T-cell (primary cell): ENCODE measurements at regions not wholly inside any gene's neighbourhood (a gene's known extent, or its start where the extent isn't known, plus 50 kb on each side); places are given as distances from the start of the nearest gene placed in this dataset.
"Not testable (repeated sequence)": the region's sequence is repeated elsewhere in the genome, so short reads cannot be mapped to it uniquely, and the experiment has no call there.

Experiments used
- ATAC-seq, 4 experiments: fragments of 200-7000 bp in 3 of 4; fragments of 150-1000 bp in 1 of 4; cut with Tn5 transposase; replicated peaks in 1 of 4; 1 replicate in 3 of 4; 2 replicates in 1 of 4; pipeline ENCODE4 v1.10.0; 2021; ENCODE audit warnings: moderate library complexity in 3 of 4, mild to moderate bottlenecking in 2 of 4, moderate number of reproducible peaks in 1 of 4
- CTCF ChIA-PET, 2 donors: fragments of 300-600 bp; sonication (Branson Sonifier 250); formaldehyde crosslinking; loops; one replicate each; lab custom pipeline; 2022; ENCODE audit warnings: antibody characterized with exemption in 2 of 2; lab: Charles Lee
- POLR2A ChIA-PET, 2 donors: fragments of 300-600 bp; sonication (Branson Sonifier 250); formaldehyde crosslinking; loops; one replicate each; lab custom pipeline; 2022; ENCODE audit warnings: antibody characterized with exemption in 2 of 2; lab: Charles Lee
- DNase-seq, 35 experiments: peaks; one replicate each; pipeline versions ENCODE4 v3.0.0 to v3.0.0-alpha.2; 2013 to 2023
- H3K27ac ChIP-seq: one replicate; pipeline ENCODE4 v1.5.1; 2013; ENCODE audit warnings: low read length
- H3K27me3 ChIP-seq, 2 experiments: replicated peaks in 1 of 2; 1 replicate in 1 of 2; 2 replicates in 1 of 2; pipeline versions ENCODE4 v1.6.1 to v1.7.0; 2013; ENCODE audit warnings: low read length in 1 of 2, mixed read lengths in 1 of 2; ENCODE audit not compliant: control insufficient read depth in 2 of 2, insufficient read depth in 2 of 2; ENCODE audit errors: extremely low read depth in 1 of 2
- H3K36me3 ChIP-seq, 2 donors: 1 replicate in 1 of 2; 2 replicates in 1 of 2; pipeline versions ENCODE4 v1.6.1 to v1.7.0; 2013; ENCODE audit warnings: low read length in 1 of 2; ENCODE audit not compliant: control insufficient read depth in 2 of 2, insufficient read depth in 1 of 2; ENCODE audit errors: extremely low read depth in 1 of 2
- H3K4me1 ChIP-seq, 2 experiments: 1 replicate in 1 of 2; 2 replicates in 1 of 2; pipeline versions ENCODE4 v1.6.1 to v1.7.0; 2013; ENCODE audit warnings: low read length in 2 of 2, mixed read lengths in 1 of 2; ENCODE audit not compliant: insufficient read depth in 2 of 2, control insufficient read depth in 1 of 2; ENCODE audit errors: extremely low read depth in 1 of 2
- H3K4me3 ChIP-seq, 2 donors: 1 replicate in 1 of 2; 2 replicates in 1 of 2; pipeline versions ENCODE4 v1.5.1 to v1.7.0; 2013; ENCODE audit warnings: mild to moderate bottlenecking in 2 of 2, low read length in 1 of 2, moderate library complexity in 1 of 2; ENCODE audit not compliant: control insufficient read depth in 1 of 2; ENCODE audit errors: extremely low read depth in 1 of 2
- H3K9me3 ChIP-seq: 2 replicates; pipeline ENCODE4 v1.7.0; 2013
- H3K27ac Mint-ChIP-seq, 2 donors: one replicate each; pipeline ENCODE4 v1.8.0; 2020 to 2021; ENCODE audit warnings: mild to moderate bottlenecking in 2 of 2, mixed read lengths in 2 of 2
- H3K27me3 Mint-ChIP-seq, 2 donors: one replicate each; pipeline ENCODE4 v1.8.0; 2021 to 2022; ENCODE audit warnings: mixed read lengths in 2 of 2
- H3K36me3 Mint-ChIP-seq: one replicate; pipeline ENCODE4 v1.8.0; 2021; ENCODE audit warnings: mixed read lengths
- H3K4me1 Mint-ChIP-seq, 3 donors: one replicate each; pipeline ENCODE4 v1.8.0; 2020 to 2022; ENCODE audit warnings: mixed read lengths in 3 of 3, mild to moderate bottlenecking in 1 of 3
- H3K4me3 Mint-ChIP-seq, 3 donors: one replicate each; pipeline ENCODE4 v1.8.0; 2020 to 2022; ENCODE audit warnings: mild to moderate bottlenecking in 3 of 3, mixed read lengths in 3 of 3, moderate library complexity in 3 of 3
- H3K9me3 Mint-ChIP-seq, 3 donors: one replicate each; pipeline ENCODE4 v1.8.0; 2020 to 2022; ENCODE audit warnings: mixed read lengths in 3 of 3
- WGBS: methylation state at CpG from one replicate; pipeline ENCODE4 v1.1.5; 2013; ENCODE audit warnings: missing lambda C conversion rate; ENCODE audit not compliant: insufficient coverage; 5-methylcytosine and 5-hydroxymethylcytosine counted together

DNA sequence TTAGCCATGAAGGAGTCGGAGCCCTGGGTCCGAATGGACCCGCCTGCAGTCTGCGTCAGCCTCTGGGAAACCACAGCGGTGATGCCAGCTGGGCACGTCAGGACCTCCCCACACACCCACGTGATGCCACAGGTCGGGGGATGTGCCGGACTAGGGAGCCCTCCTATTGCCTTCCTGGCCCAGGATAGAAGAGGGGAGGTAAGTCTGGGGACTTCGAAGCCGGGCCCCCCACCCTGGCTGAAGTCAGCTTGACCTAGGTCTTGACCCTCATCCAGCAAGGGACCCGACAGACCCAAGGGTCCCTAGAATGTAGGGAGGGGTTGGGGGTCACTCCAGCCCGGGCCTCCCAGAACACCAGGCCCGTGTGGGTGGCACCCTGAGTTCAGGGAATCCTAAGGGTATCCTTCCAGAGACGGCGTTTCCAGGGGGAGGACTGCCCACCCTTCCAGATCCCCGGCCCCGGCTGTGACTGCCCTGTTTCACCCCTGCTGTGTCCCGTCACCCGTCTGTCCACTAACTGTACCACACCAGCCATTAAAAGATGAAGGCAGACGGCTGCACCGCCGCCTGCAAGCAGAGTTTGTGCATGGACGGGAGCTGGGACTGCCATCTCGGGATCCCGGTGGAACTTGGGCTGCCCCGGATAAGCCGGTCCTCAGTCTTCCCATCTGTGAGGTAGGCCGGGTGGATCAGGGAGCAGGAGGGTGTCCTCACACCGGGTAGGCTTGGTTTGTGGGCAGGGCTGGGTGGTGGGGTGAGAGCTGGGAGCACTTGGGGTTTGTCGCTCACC lies 435.3 kb upstream of the ZNF722 start:
- H3K4me1 Mint-ChIP-seq, H3K36me3 ChIP-seq, DNase-seq, H3K4me1 ChIP-seq, H3K4me3 ChIP-seq, H3K4me3 Mint-ChIP-seq, H3K27ac ChIP-seq, H3K27me3 Mint-ChIP-seq, CTCF ChIA-PET, H3K9me3 ChIP-seq, POLR2A ChIA-PET, H3K36me3 Mint-ChIP-seq, H3K27ac Mint-ChIP-seq, H3K27me3 ChIP-seq, ATAC-seq, H3K9me3 Mint-ChIP-seq: not testable (repeated sequence)
- WGBS: no CpG with 5 or more reads among the region's 31 CpGs

DNA sequence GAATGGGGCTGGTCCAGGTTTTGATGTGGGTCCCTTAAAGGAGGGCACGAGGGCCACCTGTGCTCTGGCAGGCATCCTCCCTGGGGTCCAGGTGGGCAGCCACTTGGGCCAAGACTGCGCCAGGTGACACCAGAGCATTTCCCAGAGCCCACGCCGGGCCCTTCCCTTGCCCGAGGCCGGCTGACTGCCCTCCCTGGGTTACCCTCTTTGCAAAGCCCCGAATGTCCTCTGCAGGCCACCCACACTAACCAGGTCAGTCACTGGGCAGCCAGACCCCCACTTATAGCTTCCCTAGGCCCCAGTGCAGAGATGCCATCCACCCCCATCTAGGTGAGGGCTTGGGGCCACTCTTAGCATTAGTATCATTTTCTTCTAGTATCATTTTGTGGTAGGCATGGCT lies 433.8 kb upstream of the ZNF722 start:
- H3K4me3 ChIP-seq, CTCF ChIA-PET, H3K4me3 Mint-ChIP-seq, POLR2A ChIA-PET, H3K27ac ChIP-seq, ATAC-seq, H3K4me1 Mint-ChIP-seq, H3K4me1 ChIP-seq, H3K27me3 Mint-ChIP-seq, H3K36me3 Mint-ChIP-seq, H3K9me3 Mint-ChIP-seq, DNase-seq, H3K9me3 ChIP-seq, H3K27ac Mint-ChIP-seq, H3K36me3 ChIP-seq, H3K27me3 ChIP-seq: not testable (repeated sequence)
- no CpG with 5 or more reads among the region's 7 CpGs for WGBS

DNA sequence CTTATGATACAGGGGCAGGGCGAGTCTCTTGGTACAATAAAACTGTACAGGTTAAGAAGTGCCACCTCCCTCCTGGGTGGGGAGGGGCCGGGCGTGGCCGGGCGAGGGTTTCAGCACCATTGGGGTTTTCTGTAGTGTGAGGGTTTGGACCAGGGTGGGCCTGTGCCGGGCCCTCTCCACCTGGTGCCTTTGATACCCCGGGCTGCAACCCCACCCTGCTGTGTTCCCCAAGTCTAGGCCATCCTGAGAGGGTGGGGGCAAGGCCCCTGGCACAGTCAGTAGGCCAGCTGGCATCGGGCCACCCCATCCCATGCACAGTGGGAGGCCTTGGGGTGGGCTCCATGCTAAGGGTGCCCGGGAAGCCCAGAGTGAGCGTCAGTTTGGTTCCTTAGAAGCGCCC lies 431.8 kb upstream of the ZNF722 start:
- CTCF ChIA-PET, H3K27me3 ChIP-seq, H3K27ac ChIP-seq, H3K36me3 Mint-ChIP-seq, POLR2A ChIA-PET, H3K9me3 Mint-ChIP-seq, H3K4me1 ChIP-seq, H3K4me1 Mint-ChIP-seq, H3K27me3 Mint-ChIP-seq, DNase-seq, H3K9me3 ChIP-seq, H3K4me3 Mint-ChIP-seq, ATAC-seq, H3K27ac Mint-ChIP-seq, H3K4me3 ChIP-seq, H3K36me3 ChIP-seq: not testable (repeated sequence)
- WGBS: no CpG with 5 or more reads among the region's 11 CpGs

DNA sequence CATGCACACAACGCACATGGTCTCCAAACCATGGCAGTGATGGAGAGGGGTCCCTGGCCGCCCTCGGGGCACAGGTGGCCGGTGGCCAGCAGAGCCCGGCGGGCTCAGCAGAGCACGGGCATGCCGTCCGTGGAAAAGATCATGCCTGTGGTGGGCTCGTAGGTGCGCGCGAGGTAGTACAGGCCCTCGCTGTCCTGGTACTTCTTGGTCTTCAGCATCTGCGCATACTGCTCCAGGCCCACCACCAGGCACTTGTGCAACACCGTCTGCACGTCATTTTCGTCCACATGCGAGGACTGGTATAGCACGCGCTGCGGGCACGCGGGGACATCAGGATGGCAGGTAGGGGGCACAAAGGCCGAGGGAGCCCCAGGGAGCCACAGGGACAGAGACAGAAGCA lies 431.0 kb upstream of the ZNF722 start:
- H3K36me3 Mint-ChIP-seq, H3K4me3 Mint-ChIP-seq, H3K4me3 ChIP-seq, H3K36me3 ChIP-seq, H3K9me3 ChIP-seq, CTCF ChIA-PET, H3K4me1 ChIP-seq, H3K27me3 Mint-ChIP-seq, H3K9me3 Mint-ChIP-seq, H3K27me3 ChIP-seq, DNase-seq, H3K27ac Mint-ChIP-seq, POLR2A ChIA-PET, H3K27ac ChIP-seq, H3K4me1 Mint-ChIP-seq, ATAC-seq: not testable (repeated sequence)
- no CpG with 5 or more reads among the region's 25 CpGs for WGBS

DNA sequence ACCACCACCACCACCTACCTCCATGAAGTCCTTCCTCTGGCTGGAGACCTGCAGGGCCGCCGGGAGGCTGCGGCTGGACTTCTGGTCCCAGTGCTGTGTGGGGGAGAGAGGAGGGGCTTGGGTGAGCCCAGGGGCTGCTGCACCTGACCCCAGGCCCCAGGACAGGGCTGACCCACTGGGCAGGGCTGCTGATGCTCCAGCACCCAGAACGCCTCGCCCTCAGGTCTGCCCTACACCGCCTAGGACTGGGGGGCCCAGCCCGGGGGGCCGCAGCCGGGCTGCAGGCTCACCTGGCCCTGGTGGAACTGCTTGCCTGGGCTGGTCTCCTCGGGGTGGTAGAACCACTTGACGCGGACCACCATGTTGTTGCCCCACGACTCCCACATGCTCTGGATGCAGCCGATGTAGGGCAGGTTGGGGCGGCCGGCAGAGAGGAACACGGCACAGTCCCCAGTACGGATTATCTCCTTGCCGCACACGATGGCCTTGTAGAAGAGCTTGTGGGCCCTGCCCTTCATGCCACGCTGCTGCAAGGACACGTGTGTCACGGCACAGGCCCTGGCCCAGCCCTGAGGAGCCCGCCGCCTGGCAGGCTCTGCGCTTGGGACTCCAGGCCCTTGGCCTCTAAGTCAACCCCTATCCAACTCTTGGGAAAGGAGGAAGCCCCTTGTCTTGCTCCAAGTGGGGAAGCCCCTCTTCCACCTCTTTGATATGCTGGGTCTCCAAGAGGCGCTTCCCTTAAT lies 429.9 kb upstream of the ZNF722 start:
- no CpG with 5 or more reads among the region's 27 CpGs for WGBS
- H3K4me1 ChIP-seq, H3K4me1 Mint-ChIP-seq, H3K27me3 Mint-ChIP-seq, H3K27ac Mint-ChIP-seq, H3K4me3 Mint-ChIP-seq, H3K36me3 Mint-ChIP-seq, H3K36me3 ChIP-seq, H3K27ac ChIP-seq, CTCF ChIA-PET, H3K9me3 Mint-ChIP-seq, H3K9me3 ChIP-seq, DNase-seq, H3K4me3 ChIP-seq, POLR2A ChIA-PET, H3K27me3 ChIP-seq: not testable (repeated sequence)
- ATAC-seq: peak in 1 of 4 experiments; percentile 18

DNA sequence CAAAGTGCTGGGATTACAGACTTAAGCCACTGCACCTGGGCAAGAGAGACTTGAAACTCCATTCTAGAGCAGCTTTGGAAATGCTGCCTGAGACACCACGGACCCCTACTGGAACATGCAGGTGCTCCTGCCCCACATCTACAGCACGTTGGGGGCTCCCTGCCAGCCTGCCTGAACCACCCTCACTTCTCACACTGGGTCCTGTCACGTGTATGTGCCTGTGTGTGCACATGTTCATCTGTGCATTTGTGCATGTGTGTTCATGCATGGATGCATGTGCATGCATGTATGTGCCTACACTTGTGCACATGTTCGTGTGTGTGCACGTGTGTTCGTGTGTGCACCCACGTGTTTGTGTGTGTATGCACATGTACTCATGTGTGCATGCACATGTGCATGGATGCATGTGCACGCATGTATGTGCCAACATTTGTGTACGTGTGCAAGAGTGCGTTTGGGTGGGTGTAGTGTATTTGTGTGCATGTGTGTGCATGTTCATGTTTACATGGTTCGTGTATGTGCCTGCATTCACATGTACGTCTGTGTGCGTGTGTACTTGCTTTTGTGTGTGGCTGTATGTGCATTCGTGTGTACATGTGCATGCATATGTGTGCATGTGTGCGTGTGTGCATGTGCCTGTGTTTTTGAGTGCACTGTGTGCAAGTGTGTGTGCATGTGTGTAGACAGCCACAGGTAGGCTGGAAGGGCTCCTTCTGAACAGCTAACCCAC lies 428.1 kb upstream of the ZNF722 start:
- H3K9me3 Mint-ChIP-seq, H3K4me3 Mint-ChIP-seq, H3K27me3 ChIP-seq, H3K4me1 Mint-ChIP-seq, H3K4me3 ChIP-seq, H3K9me3 ChIP-seq, H3K27me3 Mint-ChIP-seq, CTCF ChIA-PET, H3K27ac Mint-ChIP-seq, H3K36me3 Mint-ChIP-seq, POLR2A ChIA-PET, H3K4me1 ChIP-seq, H3K27ac ChIP-seq, ATAC-seq, H3K36me3 ChIP-seq, DNase-seq: not testable (repeated sequence)
- WGBS: 89% methylated on average over 13 of the region's 15 CpGs
